ENCODE measurements at regions not wholly inside any gene's neighbourhood (a gene's known extent, or its start where the extent isn't known, plus 50 kb on each side); places are given as distances from the start of the nearest gene placed in this dataset.

DNA sequence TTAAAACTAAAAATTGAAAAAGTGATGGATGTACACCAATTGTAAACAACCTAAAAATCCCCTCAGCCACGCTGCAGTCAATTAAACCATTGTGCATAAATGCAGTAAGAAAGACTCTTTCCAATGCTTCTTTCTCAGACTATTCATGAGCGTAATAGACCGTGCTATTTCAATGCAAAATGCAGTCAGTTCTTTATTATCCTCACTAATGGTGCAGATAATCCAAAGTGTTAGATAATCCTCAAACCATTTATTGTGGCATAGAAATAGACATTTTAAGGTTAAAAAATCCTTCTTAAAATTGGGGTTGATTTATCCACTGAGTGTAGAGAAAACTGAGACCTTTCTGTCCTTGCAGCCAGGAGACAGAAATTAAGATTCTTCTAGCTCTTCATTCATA lies 1862.8 kb downstream of the EFNA5 start:
- no peak for ATAC-seq
- DNase-seq: no peak

- ATAC-seq: no peak
- no peak for DNase-seq
Measured at GRCh38 chr5:105807290-105807689, 1863.4 kb downstream of the EFNA5 start.

GRCh38 chr5:105806596-105806995 lies 1864.1 kb downstream of the EFNA5 start:
- DNase-seq (no peak), ATAC-seq (no peak)

DNA sequence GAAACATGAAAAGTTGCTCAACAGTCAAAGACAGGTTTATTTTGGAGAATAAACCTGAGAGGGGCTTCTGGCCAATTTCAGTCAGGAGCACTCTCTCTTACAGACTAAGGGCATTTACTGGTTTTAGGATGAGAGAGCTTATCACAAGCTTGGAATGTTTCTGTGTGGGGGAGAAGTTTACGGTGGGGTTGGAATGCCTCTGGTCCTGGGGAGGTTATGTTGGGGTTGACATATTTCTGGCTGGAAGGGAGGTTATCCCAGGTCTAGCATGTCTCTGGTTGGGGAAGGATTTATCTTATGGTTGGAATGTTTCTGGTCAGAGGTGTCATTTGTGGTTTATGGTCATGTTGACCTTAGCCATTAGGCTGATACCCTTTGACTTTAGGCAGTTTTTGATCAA lies 1867.3 kb downstream of the EFNA5 start:
- no peak for ATAC-seq
- no peak for DNase-seq

DNA sequence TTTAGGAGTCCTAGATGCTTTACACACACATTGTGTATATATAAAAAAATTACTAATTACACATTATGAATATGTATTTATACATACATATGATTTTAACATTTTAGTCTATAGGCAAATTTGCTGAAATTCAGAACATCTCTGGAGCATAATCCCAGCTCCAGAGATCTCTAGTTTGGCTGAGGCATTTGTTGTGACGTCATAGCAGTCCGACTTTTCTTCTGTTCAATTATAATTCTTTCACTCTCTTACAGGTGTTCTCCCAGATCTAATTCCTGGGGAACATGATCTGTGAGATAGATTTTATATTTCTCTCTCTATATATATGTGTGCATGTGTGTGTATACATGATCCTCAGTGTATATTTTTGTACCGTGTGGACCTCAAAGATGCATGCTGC lies 1876.2 kb downstream of the EFNA5 start:
- DNase-seq: no peak

GRCh38 chr5:105789246-105789645 lies 1881.5 kb downstream of the EFNA5 start:
- ATAC-seq (no peak), DNase-seq (no peak)

More for the DNA sequence above, 1876.2 kb downstream of the EFNA5 start:
- ATAC-seq: no peak

DNA sequence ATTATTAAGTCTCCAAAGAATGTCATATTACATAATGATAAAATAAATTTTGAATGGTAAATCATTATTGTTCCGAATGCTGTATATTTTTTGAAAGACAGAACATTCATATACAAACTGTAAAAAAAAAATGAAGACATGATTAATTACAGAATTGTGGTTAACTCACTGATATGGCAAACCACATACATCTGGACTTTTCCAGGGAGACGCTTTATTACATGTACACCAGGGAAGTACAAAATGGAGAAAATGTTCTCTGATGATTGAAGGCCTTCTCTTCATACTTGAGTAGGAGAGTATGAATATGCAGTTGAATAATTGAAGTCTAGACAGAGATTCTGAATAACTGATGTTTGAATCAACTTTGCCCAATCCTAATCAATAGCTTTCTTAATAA lies 1886.9 kb downstream of the EFNA5 start:
- no peak for ATAC-seq
- no peak for DNase-seq

- ATAC-seq (no peak), DNase-seq (no peak)
Measured at GRCh38 chr5:105782501-105782900, 1888.2 kb downstream of the EFNA5 start.

- DNase-seq: no peak
- ATAC-seq: no peak
Measured at GRCh38 chr5:105773241-105773640, 1897.5 kb downstream of the EFNA5 start.

DNA sequence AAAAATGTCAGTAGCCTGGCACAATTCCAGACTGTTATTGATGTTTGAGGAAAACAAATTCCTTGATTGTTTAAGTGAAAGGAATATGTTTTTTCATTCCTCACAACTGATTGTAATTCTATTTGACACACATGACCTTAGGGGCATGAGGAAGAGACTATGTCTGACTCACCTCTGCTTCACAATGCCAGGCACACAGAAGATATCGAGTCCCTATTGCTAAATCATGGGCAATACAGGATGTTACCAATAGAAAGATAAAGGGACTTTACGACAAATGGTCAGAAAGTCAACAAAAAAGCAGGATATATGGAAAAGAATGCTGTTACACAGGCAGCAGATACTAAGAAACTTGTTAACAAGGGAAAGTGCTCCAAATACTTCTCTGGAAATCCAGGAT lies 1903.5 kb downstream of the EFNA5 start:
- ATAC-seq (no peak), DNase-seq (no peak)

GRCh38 chr5:105762728-105763127 lies 1908.0 kb downstream of the EFNA5 start:
- no peak for DNase-seq
- ATAC-seq: no peak

- ATAC-seq (no peak), DNase-seq (no peak)
Measured at GRCh38 chr5:105754056-105754455, 1916.7 kb downstream of the EFNA5 start.

GRCh38 chr5:105752801-105753200 lies 1917.9 kb downstream of the EFNA5 start:
- ATAC-seq: no peak
- no peak for DNase-seq

GRCh38 chr5:105751908-105752307 lies 1918.8 kb downstream of the EFNA5 start:
- DNase-seq (no peak), ATAC-seq (no peak)

DNA sequence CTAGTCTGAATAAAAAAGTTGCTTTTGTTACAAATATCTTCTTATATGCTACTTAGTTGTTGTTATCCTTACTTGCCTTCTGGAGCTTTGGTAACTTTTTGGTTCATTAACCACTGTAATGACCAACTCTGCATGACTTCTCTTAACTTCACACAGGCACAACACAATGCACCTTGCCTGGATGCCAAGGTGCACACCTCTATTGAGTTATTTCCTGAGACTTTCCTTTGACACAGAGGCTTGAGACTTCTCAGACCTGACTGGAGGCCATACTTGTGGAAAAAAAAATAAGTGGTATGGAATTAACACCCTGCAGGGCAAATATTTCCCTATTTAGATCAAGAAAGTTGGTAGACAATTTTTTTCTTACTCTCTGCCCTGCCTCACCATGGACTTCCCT lies 1925.6 kb downstream of the EFNA5 start:
- no peak for DNase-seq
- no peak for ATAC-seq

GRCh38 chr5:105740242-105740641 lies 1930.5 kb downstream of the EFNA5 start:
- no peak for DNase-seq

GRCh38 chr5:105739732-105740131 lies 1931.0 kb downstream of the EFNA5 start:
- DNase-seq (no peak), ATAC-seq (no peak)

More at GRCh38 chr5:105740242-105740641, 1930.5 kb downstream of the EFNA5 start:
- no peak for ATAC-seq

DNA sequence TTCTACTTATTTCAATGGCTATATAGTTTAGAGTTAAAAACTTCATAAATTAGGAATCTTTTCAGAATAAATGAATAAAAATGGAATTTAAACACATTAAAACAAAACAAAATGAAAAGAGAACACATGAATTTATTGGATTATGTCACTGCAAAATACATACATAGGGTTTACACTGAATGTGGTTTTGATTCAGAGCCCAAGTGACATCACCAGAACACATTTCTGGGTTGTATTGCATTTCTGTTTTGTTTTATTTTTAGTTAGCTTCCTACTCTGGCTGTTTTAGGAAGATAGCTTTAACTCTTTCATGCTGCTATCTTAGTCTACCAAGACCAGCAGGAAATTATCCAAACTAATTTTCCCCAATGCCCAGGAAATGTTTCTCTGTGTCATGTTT lies 1935.0 kb downstream of the EFNA5 start:
- DNase-seq: no peak

DNA sequence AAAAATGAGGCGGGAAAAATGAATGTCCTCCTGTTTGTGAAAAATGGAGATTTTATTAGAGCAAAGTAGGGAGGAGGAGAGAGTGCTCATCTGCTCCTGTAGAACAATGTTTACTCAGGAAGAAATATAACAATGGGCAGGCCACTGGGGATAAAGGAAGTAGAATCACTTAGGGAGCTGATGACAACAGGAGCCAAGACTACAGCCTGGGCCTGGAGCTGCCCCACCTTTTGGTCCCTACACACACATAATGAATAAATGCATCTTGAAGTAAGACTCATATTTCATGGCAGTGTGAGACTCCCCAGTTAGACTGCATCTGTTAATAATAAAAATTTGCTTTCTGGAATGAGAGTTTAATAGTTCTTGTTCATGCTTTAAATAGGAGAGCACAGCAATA lies 1939.8 kb downstream of the EFNA5 start:
- DNase-seq (no peak), ATAC-seq (no peak)

More for the DNA sequence above, 1935.0 kb downstream of the EFNA5 start:
- ATAC-seq: no peak

- ATAC-seq (no peak), DNase-seq (no peak)
Measured at GRCh38 chr5:105726093-105726492, 1944.6 kb downstream of the EFNA5 start.

GRCh38 chr5:105708442-105708841 lies 1962.3 kb downstream of the EFNA5 start:
- ATAC-seq: no peak
- DNase-seq: no peak

DNA sequence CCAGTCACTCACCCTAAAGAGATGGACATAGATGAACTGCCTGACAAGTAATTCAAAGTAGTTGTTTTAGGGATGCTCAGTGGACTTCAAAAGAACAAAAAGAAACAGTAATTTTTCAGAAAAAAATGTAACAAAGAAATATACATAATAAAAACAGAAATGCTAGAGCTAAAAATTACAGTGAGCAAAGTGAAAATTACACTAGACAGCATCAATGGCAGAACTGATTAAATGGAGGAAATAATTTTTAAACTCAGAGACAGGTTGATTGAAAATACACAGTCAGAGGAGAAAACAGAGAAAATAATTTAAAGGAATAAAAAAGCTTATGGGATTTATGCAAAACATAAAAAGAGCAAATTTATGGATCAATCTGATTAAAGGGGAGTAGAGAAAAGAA lies 1968.4 kb downstream of the EFNA5 start:
- no peak for DNase-seq
- no peak for ATAC-seq

DNA sequence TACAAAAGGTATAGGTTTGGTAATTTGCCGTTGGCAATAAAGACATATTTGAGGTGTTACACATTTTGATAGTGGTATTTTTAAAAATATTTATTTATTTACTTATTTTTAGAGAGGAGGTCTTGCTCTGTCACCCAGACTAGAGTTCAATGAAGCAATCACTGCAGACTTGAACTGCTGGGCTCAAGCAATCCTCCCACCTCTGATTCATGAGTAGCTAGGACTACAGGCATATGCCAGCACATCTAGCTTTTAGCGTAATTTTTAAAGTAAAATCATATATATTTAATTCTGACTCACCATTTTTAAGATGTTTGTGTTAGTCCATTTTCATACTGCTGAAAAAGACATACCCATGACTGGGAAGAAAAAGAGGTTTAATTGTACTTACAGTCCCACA lies 1974.3 kb downstream of the EFNA5 start:
- ATAC-seq (no peak), DNase-seq (no peak)

DNA sequence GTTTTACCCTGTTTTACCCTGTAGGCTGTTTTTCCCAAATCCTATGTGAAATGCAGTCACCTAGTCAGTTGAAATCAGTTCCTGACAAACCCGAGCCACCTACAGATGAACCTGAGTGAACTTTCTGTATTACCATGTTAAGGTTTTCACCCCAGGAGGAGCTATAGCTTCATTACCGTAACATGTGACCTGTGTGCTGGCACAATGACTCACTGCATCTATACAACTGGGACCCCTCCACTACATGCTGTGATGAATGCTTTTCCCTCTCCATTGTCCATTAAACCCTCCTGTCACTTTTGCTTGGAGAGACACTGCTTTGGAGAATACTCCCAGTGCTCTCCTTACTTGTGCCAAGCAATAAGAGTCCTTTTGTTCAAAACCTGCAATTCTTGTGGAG lies 1974.8 kb downstream of the EFNA5 start:
- DNase-seq: no peak
- ATAC-seq: no peak

- no peak for ATAC-seq
- no peak for DNase-seq
Measured at GRCh38 chr5:105689596-105689995, 1981.1 kb downstream of the EFNA5 start.
